ENCODE measurements at regions not wholly inside any gene's neighbourhood (a gene's known extent, or its start where the extent isn't known, plus 50 kb on each side); places are given as distances from the start of the nearest gene placed in this dataset.

DNA sequence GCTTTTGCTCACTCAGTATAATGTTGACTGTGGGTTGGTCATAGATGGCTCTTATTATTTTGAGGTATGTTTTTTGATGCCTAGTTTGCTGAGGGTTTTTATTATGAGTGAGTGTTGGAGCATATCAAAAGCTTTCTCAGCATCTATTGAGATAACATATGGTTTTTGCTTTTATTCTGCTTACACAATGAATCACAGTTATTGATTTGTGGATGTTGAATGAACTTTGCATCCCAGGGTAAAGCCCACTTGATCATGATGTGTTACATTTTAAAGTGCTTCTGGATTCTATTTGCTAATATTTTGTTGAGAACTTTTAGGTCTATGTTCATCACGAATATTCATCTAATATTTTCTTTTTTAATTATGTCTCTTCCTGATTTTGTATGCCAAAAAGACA lies 1260.3 kb downstream of the TMEM121 start:
- TF ChIP-seq POLR2AphosphoS5 (IDR thresholded peaks at IDR 0.05; ENCODE audit: low read depth): no peak
- no peak for TF ChIP-seq EZH2 (IDR thresholded peaks at IDR 0.05; ENCODE audit: low read depth, unreplicated experiment)
- TF ChIP-seq, protein P1, sequence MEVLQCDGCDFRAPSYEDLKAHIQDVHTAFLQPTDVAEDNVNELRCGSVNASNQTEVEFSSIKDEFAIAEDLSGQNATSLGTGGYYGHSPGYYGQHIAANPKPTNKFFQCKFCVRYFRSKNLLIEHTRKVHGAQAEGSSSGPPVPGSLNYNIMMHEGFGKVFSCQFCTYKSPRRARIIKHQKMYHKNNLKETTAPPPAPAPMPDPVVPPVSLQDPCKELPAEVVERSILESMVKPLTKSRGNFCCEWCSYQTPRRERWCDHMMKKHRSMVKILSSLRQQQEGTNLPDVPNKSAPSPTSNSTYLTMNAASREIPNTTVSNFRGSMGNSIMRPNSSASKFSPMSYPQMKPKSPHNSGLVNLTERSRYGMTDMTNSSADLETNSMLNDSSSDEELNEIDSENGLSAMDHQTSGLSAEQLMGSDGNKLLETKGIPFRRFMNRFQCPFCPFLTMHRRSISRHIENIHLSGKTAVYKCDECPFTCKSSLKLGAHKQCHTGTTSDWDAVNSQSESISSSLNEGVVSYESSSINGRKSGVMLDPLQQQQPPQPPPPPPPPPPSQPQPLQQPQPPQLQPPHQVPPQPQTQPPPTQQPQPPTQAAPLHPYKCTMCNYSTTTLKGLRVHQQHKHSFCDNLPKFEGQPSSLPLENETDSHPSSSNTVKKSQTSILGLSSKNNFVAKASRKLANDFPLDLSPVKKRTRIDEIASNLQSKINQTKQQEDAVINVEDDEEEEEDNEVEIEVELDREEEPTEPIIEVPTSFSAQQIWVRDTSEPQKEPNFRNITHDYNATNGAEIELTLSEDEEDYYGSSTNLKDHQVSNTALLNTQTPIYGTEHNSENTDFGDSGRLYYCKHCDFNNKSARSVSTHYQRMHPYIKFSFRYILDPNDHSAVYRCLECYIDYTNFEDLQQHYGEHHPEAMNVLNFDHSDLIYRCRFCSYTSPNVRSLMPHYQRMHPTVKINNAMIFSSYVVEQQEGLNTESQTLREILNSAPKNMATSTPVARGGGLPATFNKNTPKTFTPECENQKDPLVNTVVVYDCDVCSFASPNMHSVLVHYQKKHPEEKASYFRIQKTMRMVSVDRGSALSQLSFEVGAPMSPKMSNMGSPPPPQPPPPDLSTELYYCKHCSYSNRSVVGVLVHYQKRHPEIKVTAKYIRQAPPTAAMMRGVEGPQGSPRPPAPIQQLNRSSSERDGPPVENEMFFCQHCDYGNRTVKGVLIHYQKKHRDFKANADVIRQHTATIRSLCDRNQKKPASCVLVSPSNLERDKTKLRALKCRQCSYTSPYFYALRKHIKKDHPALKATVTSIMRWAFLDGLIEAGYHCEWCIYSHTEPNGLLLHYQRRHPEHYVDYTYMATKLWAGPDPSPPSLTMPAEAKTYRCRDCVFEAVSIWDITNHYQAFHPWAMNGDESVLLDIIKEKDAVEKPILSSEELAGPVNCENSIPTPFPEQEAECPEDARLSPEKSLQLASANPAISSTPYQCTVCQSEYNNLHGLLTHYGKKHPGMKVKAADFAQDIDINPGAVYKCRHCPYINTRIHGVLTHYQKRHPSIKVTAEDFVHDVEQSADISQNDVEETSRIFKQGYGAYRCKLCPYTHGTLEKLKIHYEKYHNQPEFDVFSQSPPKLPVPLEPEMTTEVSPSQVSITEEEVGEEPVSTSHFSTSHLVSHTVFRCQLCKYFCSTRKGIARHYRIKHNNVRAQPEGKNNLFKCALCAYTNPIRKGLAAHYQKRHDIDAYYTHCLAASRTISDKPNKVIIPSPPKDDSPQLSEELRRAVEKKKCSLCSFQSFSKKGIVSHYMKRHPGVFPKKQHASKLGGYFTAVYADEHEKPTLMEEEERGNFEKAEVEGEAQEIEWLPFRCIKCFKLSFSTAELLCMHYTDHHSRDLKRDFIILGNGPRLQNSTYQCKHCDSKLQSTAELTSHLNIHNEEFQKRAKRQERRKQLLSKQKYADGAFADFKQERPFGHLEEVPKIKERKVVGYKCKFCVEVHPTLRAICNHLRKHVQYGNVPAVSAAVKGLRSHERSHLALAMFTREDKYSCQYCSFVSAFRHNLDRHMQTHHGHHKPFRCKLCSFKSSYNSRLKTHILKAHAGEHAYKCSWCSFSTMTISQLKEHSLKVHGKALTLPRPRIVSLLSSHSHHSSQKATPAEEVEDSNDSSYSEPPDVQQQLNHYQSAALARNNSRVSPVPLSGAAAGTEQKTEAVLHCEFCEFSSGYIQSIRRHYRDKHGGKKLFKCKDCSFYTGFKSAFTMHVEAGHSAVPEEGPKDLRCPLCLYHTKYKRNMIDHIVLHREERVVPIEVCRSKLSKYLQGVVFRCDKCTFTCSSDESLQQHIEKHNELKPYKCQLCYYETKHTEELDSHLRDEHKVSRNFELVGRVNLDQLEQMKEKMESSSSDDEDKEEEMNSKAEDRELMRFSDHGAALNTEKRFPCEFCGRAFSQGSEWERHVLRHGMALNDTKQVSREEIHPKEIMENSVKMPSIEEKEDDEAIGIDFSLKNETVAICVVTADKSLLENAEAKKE (CRISPR knock-in tag; IDR thresholded peaks at IDR 0.05): no peak
- TF ChIP-seq, protein P2, sequence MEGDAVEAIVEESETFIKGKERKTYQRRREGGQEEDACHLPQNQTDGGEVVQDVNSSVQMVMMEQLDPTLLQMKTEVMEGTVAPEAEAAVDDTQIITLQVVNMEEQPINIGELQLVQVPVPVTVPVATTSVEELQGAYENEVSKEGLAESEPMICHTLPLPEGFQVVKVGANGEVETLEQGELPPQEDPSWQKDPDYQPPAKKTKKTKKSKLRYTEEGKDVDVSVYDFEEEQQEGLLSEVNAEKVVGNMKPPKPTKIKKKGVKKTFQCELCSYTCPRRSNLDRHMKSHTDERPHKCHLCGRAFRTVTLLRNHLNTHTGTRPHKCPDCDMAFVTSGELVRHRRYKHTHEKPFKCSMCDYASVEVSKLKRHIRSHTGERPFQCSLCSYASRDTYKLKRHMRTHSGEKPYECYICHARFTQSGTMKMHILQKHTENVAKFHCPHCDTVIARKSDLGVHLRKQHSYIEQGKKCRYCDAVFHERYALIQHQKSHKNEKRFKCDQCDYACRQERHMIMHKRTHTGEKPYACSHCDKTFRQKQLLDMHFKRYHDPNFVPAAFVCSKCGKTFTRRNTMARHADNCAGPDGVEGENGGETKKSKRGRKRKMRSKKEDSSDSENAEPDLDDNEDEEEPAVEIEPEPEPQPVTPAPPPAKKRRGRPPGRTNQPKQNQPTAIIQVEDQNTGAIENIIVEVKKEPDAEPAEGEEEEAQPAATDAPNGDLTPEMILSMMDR (conservative IDR thresholded peaks at IDR 0.05; ENCODE audit: low read depth in 2 of 2): no peak
- no peak for TF ChIP-seq CREB1 (CRISPR knock-in tag; IDR thresholded peaks at IDR 0.05; ENCODE audit: low read depth)
- TF ChIP-seq, protein P3, sequence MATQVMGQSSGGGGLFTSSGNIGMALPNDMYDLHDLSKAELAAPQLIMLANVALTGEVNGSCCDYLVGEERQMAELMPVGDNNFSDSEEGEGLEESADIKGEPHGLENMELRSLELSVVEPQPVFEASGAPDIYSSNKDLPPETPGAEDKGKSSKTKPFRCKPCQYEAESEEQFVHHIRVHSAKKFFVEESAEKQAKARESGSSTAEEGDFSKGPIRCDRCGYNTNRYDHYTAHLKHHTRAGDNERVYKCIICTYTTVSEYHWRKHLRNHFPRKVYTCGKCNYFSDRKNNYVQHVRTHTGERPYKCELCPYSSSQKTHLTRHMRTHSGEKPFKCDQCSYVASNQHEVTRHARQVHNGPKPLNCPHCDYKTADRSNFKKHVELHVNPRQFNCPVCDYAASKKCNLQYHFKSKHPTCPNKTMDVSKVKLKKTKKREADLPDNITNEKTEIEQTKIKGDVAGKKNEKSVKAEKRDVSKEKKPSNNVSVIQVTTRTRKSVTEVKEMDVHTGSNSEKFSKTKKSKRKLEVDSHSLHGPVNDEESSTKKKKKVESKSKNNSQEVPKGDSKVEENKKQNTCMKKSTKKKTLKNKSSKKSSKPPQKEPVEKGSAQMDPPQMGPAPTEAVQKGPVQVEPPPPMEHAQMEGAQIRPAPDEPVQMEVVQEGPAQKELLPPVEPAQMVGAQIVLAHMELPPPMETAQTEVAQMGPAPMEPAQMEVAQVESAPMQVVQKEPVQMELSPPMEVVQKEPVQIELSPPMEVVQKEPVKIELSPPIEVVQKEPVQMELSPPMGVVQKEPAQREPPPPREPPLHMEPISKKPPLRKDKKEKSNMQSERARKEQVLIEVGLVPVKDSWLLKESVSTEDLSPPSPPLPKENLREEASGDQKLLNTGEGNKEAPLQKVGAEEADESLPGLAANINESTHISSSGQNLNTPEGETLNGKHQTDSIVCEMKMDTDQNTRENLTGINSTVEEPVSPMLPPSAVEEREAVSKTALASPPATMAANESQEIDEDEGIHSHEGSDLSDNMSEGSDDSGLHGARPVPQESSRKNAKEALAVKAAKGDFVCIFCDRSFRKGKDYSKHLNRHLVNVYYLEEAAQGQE (IDR thresholded peaks at IDR 0.05; ENCODE audit: unreplicated experiment): no peak
- no peak for TF ChIP-seq JUNB (IDR thresholded peaks at IDR 0.05; ENCODE audit: unreplicated experiment)
- no peak for TF ChIP-seq EZH2phosphoT487 (IDR thresholded peaks at IDR 0.05; ENCODE audit: unreplicated experiment)
- TF ChIP-seq ZNF331 (CRISPR knock-in tag; IDR thresholded peaks at IDR 0.05; ENCODE audit: low read depth): no peak
- TF ChIP-seq, protein P4, sequence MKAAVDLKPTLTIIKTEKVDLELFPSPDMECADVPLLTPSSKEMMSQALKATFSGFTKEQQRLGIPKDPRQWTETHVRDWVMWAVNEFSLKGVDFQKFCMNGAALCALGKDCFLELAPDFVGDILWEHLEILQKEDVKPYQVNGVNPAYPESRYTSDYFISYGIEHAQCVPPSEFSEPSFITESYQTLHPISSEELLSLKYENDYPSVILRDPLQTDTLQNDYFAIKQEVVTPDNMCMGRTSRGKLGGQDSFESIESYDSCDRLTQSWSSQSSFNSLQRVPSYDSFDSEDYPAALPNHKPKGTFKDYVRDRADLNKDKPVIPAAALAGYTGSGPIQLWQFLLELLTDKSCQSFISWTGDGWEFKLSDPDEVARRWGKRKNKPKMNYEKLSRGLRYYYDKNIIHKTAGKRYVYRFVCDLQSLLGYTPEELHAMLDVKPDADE (IDR thresholded peaks at IDR 0.05): no peak
